ENCODE measurements at regions not wholly inside any gene's neighbourhood (a gene's known extent, or its start where the extent isn't known, plus 50 kb on each side); places are given as distances from the start of the nearest gene placed in this dataset.

DNA sequence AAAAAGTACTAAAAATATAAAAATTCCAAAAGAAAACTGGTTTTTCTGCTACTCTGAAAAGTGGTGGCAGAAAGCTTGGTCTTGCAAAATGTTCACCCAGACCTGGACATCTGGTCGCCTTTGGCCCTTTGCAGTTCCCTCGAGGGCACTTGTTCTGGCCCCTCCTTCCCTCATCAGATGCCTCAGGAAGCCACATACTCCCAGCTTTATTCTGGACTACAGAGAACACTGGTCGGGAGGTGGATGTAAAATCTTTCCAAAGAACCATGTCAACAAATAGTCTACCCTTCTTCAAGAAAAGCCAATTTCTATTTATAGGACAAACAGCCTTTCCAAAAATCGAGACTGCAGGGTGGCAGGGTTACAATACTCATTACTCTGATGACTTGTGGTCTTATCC, 726.1 kb downstream of the TNS3 start:
- no peak for TF ChIP-seq TAF1 (IDR thresholded peaks at IDR 0.05; ENCODE audit: borderline replicate concordance, insufficient read depth, low read length)
- no peak for TF ChIP-seq REST (IDR thresholded peaks at IDR 0.05; ENCODE audit: insufficient read depth in 1 of 2, low read depth in 2 of 2, low read length in 2 of 2)
- TF ChIP-seq SIN3A (IDR thresholded peaks at IDR 0.05; ENCODE audit: borderline replicate concordance, insufficient read depth, low read length): no peak
- TF ChIP-seq POLR2AphosphoS5 (IDR thresholded peaks at IDR 0.05; ENCODE audit: low read depth, low read length): no peak
- no peak for TF ChIP-seq FOXP2 (optimal IDR thresholded peaks at IDR 0.05; ENCODE audit: borderline replicate concordance, extremely low read depth, extremely low read length, insufficient read depth)

GRCh38 chr7:46854958-46855473, 726.9 kb downstream of the TNS3 start:
- TF ChIP-seq REST (IDR thresholded peaks at IDR 0.05; ENCODE audit: insufficient read depth in 1 of 2, low read depth in 2 of 2, low read length in 2 of 2) (no peak), SIN3A (IDR thresholded peaks at IDR 0.05; ENCODE audit: borderline replicate concordance, insufficient read depth, low read length) (no peak), TAF1 (IDR thresholded peaks at IDR 0.05; ENCODE audit: borderline replicate concordance, insufficient read depth, low read length) (no peak), POLR2AphosphoS5 (IDR thresholded peaks at IDR 0.05; ENCODE audit: low read depth, low read length) (no peak), FOXP2 (optimal IDR thresholded peaks at IDR 0.05; ENCODE audit: borderline replicate concordance, extremely low read depth, extremely low read length, insufficient read depth) (no peak)

DNA sequence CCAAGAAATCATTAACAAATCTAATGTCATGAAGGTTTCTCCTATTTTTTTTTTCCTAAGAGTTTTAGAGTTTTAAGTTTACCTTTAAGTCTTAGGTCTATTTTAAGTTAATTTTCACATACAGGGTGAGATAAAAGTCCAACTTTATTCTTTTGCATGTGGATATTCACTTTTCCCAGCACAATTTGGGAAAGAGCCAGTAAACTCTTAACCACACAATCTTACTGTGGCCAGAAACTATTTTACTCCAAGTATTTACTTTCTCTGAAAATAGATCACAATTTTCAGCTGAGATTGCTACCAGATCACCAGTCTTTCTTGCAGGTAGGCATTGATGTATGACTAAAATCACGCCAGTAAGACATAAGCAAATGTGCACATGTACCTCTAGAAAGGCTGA, 728.5 kb downstream of the TNS3 start:
- no peak for TF ChIP-seq SIN3A (IDR thresholded peaks at IDR 0.05; ENCODE audit: borderline replicate concordance, insufficient read depth, low read length)
- TF ChIP-seq FOXP2 (optimal IDR thresholded peaks at IDR 0.05; ENCODE audit: borderline replicate concordance, extremely low read depth, extremely low read length, insufficient read depth): no peak
- TF ChIP-seq REST (IDR thresholded peaks at IDR 0.05; ENCODE audit: insufficient read depth in 1 of 2, low read depth in 2 of 2, low read length in 2 of 2): no peak
- TF ChIP-seq POLR2AphosphoS5 (IDR thresholded peaks at IDR 0.05; ENCODE audit: low read depth, low read length): no peak
- TF ChIP-seq TAF1 (IDR thresholded peaks at IDR 0.05; ENCODE audit: borderline replicate concordance, insufficient read depth, low read length): no peak

- no peak for TF ChIP-seq FOXP2 (optimal IDR thresholded peaks at IDR 0.05; ENCODE audit: borderline replicate concordance, extremely low read depth, extremely low read length, insufficient read depth)
- no peak for TF ChIP-seq REST (IDR thresholded peaks at IDR 0.05; ENCODE audit: insufficient read depth in 1 of 2, low read depth in 2 of 2, low read length in 2 of 2)
- TF ChIP-seq POLR2AphosphoS5 (IDR thresholded peaks at IDR 0.05; ENCODE audit: low read depth, low read length): no peak
- TF ChIP-seq TAF1 (IDR thresholded peaks at IDR 0.05; ENCODE audit: borderline replicate concordance, insufficient read depth, low read length): no peak
- no peak for TF ChIP-seq SIN3A (IDR thresholded peaks at IDR 0.05; ENCODE audit: borderline replicate concordance, insufficient read depth, low read length)
Observed at GRCh38 chr7:46852795-46853194, 729.1 kb downstream of the TNS3 start.
